Neutrophil (primary cell): ENCODE measurements at regions not wholly inside any gene's neighbourhood (a gene's known extent, or its start where the extent isn't known, plus 50 kb on each side); places are given as distances from the start of the nearest gene placed in this dataset.
"Not testable (repeated sequence)": the region's sequence is repeated elsewhere in the genome, so short reads cannot be mapped to it uniquely, and the experiment has no call there.

Experiments
- H3K27ac ChIP-seq: fragments of 200-600 bp; sonication (generic); 2 replicates; pipeline ENCODE4 v1.5.1; 2016; ENCODE audit warnings: mild to moderate bottlenecking, moderate library complexity
- H3K27me3 ChIP-seq: fragments of 200-600 bp; sonication (generic); 2 replicates; pipeline ENCODE4 v1.6.0; 2016; ENCODE audit warnings: mild to moderate bottlenecking
- H3K36me3 ChIP-seq: fragments of 200-600 bp; sonication (generic); 2 replicates; pipeline ENCODE4 v1.5.1; 2017
- H3K4me1 ChIP-seq, 2 experiments: fragments of 200-600 bp in 1 of 2; sonication (generic) in 1 of 2; 1 replicate in 1 of 2; 2 replicates in 1 of 2; pipeline versions ENCODE4 v1.5.1 to v1.6.1; 2013 to 2016; ENCODE audit warnings: low read depth in 1 of 2, low read length in 1 of 2, mild to moderate bottlenecking in 1 of 2, moderate library complexity in 1 of 2; ENCODE audit not compliant: control insufficient read depth in 1 of 2, insufficient read depth in 1 of 2
- H3K4me3 ChIP-seq, 2 experiments: fragments of 200-600 bp in 1 of 2; sonication (generic) in 1 of 2; 1 replicate in 1 of 2; 2 replicates in 1 of 2; pipeline ENCODE4 v1.5.1; 2013 to 2016; ENCODE audit warnings: low read depth in 1 of 2, low read length in 1 of 2, mild to moderate bottlenecking in 1 of 2, moderate library complexity in 1 of 2
- H3K9me3 ChIP-seq: fragments of 200-600 bp; sonication (generic); 2 replicates; pipeline ENCODE4 v1.5.1; 2016
- CTCF ChIP-seq: fragments of 200-600 bp; sonication (generic); IDR thresholded peaks from 2 replicates; pipeline ENCODE4 v1.5.1; 2016; ENCODE audit warnings: antibody characterized with exemption

GRCh38 chr9:106784076-106784475 is 78.9 kb upstream of the ZNF462 start:
- no peak overlapping the region for H3K27ac ChIP-seq
- no peak for TF ChIP-seq CTCF

GRCh38 chr9:106785200-106785599 is 77.8 kb upstream of the ZNF462 start:
- no peaks in the 10 kb centered on the region for H3K4me1 ChIP-seq
- no peak overlapping the region for H3K27ac ChIP-seq
- H3K9me3 ChIP-seq: no peaks in the 10 kb centered on the region
- H3K4me3 ChIP-seq: no peak overlapping the region
- H3K36me3 ChIP-seq: no peaks in the 10 kb centered on the region
- no peak for TF ChIP-seq CTCF
- no peaks in the 10 kb centered on the region for H3K27me3 ChIP-seq

More at GRCh38 chr9:106784076-106784475, 78.9 kb upstream of the ZNF462 start:
- Histone ChIP-seq H3K9me3 (no peaks in the 10 kb centered on the region), H3K27me3 (no peaks in the 10 kb centered on the region), H3K4me1 (no peaks in the 10 kb centered on the region), H3K4me3 (no peak overlapping the region), H3K36me3 (no peaks in the 10 kb centered on the region)

GRCh38 chr9:106788021-106788420 is 74.9 kb upstream of the ZNF462 start:
- H3K27me3 ChIP-seq, H3K27ac ChIP-seq, H3K4me1 ChIP-seq, H3K36me3 ChIP-seq, H3K4me3 ChIP-seq, H3K9me3 ChIP-seq: not testable (repeated sequence)

GRCh38 chr9:106795031-106795430 is 67.9 kb upstream of the ZNF462 start:
- Histone ChIP-seq H3K9me3 (no peaks in the 10 kb centered on the region), H3K27me3 (no peaks in the 10 kb centered on the region), H3K27ac (no peak overlapping the region), H3K4me1 (no peaks in the 10 kb centered on the region), H3K4me3 (no peak overlapping the region), H3K36me3 (no peaks in the 10 kb centered on the region)
- TF ChIP-seq CTCF: no peak

- no peak for TF ChIP-seq CTCF
- Histone ChIP-seq H3K9me3 (no peaks in the 10 kb centered on the region), H3K4me3 (no peak overlapping the region), H3K4me1 (no peaks in the 10 kb centered on the region), H3K36me3 (no peaks in the 10 kb centered on the region), H3K27me3 (no peaks in the 10 kb centered on the region), H3K27ac (no peak overlapping the region)
Observed at GRCh38 chr9:106796771-106797170, 66.2 kb upstream of the ZNF462 start.

GRCh38 chr9:106797299-106797698 is 65.7 kb upstream of the ZNF462 start:
- TF ChIP-seq CTCF: no peak
- Histone ChIP-seq H3K4me1 (no peaks in the 10 kb centered on the region), H3K9me3 (no peaks in the 10 kb centered on the region), H3K36me3 (no peaks in the 10 kb centered on the region), H3K4me3 (no peak overlapping the region), H3K27me3 (no peaks in the 10 kb centered on the region), H3K27ac (no peak overlapping the region)
